VCaP (cell line): ENCODE measurements at regions not wholly inside any gene's neighbourhood (a gene's known extent, or its start where the extent isn't known, plus 50 kb on each side); places are given as distances from the start of the nearest gene placed in this dataset.

ENCODE experiments used
- H3K27ac ChIP-seq: fragments of 450-650 bp; 2 replicates; pipeline ENCODE4 v1.5.1; 2017
- TF ChIP-seq, protein P1 (sequence below): fragments of 450-650 bp; conservative IDR thresholded peaks from 2 replicates; pipeline ENCODE4 v1.5.1; 2017; ENCODE audit warnings: mild to moderate bottlenecking, moderate library complexity

DNA sequence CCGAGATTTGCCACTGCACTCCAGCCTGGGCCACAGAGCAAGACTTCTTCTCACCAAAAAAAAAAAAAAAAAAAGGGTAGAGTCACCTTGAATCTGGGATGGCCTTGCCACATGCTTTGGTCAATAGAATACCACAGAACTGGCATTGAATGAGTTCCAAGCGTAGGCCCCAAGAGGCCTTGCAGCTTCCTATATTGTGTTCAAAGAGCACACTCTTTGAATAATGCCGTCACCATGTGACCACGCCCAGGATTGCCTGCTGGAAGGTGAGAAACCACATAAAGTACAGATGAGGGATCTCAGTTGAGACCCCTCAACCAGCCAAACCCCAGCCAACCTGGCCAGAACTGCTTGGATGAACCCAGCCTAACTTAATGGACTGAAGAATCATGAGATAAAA lies 239.2 kb upstream of the AMIGO2 start:
- H3K27ac ChIP-seq: no peak overlapping the region
- TF ChIP-seq, protein P1, sequence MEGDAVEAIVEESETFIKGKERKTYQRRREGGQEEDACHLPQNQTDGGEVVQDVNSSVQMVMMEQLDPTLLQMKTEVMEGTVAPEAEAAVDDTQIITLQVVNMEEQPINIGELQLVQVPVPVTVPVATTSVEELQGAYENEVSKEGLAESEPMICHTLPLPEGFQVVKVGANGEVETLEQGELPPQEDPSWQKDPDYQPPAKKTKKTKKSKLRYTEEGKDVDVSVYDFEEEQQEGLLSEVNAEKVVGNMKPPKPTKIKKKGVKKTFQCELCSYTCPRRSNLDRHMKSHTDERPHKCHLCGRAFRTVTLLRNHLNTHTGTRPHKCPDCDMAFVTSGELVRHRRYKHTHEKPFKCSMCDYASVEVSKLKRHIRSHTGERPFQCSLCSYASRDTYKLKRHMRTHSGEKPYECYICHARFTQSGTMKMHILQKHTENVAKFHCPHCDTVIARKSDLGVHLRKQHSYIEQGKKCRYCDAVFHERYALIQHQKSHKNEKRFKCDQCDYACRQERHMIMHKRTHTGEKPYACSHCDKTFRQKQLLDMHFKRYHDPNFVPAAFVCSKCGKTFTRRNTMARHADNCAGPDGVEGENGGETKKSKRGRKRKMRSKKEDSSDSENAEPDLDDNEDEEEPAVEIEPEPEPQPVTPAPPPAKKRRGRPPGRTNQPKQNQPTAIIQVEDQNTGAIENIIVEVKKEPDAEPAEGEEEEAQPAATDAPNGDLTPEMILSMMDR: no peak

DNA sequence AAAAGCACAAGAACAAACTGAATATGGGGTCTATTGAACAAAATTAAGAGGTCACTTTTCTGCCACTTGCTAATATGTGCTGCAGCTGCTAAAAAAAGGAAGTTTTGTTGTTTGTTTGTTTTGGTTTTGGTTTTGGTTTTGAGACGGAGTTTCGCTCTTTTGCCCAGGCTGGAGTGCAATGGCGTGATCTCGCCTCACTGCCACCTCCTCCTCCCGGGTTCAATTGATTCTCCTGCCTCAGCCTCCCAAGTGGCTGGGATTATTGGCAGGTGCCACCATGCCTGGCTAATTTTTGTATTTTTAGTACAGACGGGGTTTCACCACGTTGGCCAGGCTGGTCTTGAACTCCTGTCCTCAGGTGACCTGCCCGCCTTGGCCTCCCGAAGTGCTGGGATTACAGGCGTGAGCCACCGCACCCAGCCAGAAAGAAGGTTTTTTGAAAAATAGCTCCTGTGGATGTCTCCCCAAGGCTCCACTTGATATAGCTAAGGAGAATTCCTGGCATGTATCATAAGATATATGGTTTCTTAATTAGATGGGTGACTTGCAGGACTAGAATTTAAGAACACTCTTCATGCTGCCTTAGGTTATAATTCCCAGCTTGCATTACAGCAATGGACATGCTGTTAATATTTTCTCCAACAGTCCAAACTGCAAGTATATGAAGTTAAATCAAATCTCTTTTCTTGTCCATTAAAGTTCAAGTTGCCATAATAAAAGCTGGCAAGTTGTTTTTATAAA lies 237.6 kb upstream of the AMIGO2 start:
- TF ChIP-seq, protein P1: no peak
- peak overlapping the region; percentile 43 for H3K27ac ChIP-seq

DNA sequence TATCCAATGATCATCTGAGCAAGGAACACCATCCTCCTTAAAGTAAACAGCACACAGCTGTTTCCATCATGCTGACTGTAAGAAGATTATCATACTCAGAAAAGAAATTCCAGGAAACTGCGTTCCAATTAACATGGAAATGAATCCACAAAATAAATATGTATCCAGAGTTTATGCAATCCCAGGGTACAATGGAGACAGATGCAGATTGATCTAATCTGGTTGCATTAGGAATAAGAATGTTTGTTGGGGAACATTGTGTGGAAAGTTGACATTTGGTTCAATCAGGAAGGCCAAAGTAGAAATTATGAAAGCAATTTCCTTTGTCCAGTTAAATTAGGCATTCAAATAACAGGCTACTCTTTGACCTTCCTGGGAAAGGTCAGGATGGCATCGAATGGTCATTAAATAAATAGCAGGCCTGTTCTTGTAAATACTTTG lies 236.9 kb upstream of the AMIGO2 start:
- TF ChIP-seq, protein P1: no peak
- H3K27ac ChIP-seq: peak overlapping the region; percentile 43

DNA sequence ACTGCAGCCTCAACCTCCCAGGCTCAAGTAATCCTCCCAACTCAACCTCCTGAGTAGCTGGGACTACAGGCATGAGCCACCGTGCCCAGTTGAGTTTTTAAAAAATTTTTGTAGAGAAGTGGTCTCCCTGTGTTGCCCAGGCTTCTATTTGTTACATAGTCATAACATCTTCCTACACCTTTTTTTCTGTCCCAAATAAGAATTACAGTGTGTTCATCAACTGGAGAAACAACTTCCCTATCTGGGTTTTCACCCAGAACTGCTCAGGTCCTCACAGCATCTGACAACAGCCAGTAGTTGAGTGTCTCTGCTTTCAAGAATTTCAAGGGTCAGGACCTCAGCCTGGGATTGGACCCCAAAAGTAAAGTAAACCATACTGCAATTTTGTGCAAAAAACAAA lies 235.2 kb upstream of the AMIGO2 start:
- TF ChIP-seq, protein P1: no peak

DNA sequence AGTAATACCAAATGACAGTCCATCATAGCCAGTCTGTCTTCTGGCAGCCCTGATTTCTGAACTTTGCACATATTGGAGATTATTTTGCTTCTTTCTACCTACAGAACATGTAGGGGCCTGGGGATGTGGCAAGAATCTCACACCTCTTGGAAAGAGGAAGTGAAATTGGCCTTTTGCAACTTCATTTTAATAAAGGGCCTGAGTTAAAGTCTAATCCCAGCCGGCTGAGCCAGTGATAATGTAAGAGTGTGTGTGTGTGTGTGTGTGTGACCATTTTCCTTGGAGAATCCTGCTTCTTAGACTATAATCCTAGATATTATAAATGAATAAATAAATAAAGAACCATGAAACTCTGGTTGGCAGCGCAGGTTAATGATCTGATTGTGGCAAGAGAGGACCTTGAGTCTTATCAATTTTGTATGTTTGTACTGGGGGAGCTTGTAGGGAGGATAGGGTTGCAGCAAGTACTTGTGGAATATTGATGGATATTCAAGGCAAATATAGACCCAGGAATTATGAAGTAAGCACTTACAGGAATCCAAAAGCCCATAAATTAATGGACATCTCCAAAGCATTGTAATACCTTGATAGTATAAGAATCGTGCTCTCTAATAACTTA lies 233.2 kb upstream of the AMIGO2 start:
- TF ChIP-seq, protein P1: no peak

More for the DNA sequence above, 235.2 kb upstream of the AMIGO2 start:
- H3K27ac ChIP-seq: no peak overlapping the region

DNA sequence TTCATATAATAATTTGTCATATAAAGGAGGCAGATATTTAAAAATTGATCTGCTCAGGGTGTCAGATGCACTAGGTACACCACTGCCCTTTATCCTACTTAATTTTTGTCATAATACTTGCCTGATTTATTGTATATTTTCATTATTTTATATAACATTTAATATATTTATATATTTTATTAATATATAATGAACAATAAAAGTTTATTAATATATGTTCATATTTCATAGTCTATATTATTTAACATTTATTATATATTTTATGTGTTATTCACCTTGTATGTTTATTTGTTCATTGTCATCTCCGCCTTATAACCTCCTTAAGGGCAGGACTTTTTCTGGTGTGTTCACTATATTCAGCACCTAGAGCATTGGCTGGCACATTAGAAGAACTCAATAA lies 232.4 kb upstream of the AMIGO2 start:
- TF ChIP-seq, protein P1: no peak
- no peak overlapping the region for H3K27ac ChIP-seq

More for the DNA sequence above, 233.2 kb upstream of the AMIGO2 start:
- no peak overlapping the region for H3K27ac ChIP-seq

DNA sequence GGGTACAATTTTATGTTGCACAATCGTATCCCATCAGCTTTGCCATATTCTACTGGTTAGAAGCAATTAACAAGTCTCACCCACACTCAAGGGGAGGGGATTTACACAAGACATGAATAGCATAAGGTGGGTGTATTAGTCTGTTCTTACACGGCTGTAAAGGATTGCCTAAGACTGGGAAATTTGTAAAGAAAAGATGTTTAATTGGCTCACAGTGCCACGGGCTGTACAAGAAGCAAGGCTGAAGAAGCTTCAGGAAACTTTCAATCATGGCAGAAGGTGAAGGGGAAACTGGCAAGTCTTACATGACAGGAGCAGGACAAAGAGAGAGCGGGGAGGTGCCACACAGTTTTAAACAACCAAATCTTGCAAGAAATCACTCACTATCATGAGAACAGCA lies 231.8 kb upstream of the AMIGO2 start:
- TF ChIP-seq, protein P1: no peak
- no peak overlapping the region for H3K27ac ChIP-seq
